GM23338 (cell line): ENCODE measurements at regions not wholly inside any gene's neighbourhood (a gene's known extent, or its start where the extent isn't known, plus 50 kb on each side); places are given as distances from the start of the nearest gene placed in this dataset.
A peak's percentile ranks its signal among the peaks of the same experiment; 100 is the strongest.

Experiments
- ATAC-seq: fragments of 200-7000 bp; cut with Tn5 transposase; 3 replicates; pipeline ENCODE4 v1.9.1; 2020
- DNase-seq: peaks from one replicate; pipeline ENCODE4 v3.0.0-alpha.2; 2015; ENCODE audit warnings: low spot score
- H2AFZ ChIP-seq: fragments of 200-600 bp; sonication (generic); 2 replicates; pipeline ENCODE4 v1.8.0; 2016; ENCODE audit warnings: antibody characterized with exemption, mild to moderate bottlenecking, moderate library complexity
- H3F3A ChIP-seq: fragments of 200-600 bp; sonication (generic); replicated peaks from 2 replicates; pipeline ENCODE4 v1.8.0; 2017; ENCODE audit warnings: antibody characterized with exemption, mixed run types, low read depth
- H3K27ac ChIP-seq: fragments of 200-600 bp; sonication (generic); 2 replicates; pipeline ENCODE4 v1.6.1; 2016; ENCODE audit warnings: low read depth
- H3K27me3 ChIP-seq: fragments of 200-600 bp; sonication (generic); 2 replicates; pipeline ENCODE4 v1.8.0; 2016; ENCODE audit warnings: mild to moderate bottlenecking, mixed run types, moderate library complexity; ENCODE audit not compliant: insufficient read depth
- H3K36me3 ChIP-seq: fragments of 200-600 bp; sonication (generic); 2 replicates; pipeline ENCODE4 v1.8.0; 2016; ENCODE audit warnings: mild to moderate bottlenecking; ENCODE audit not compliant: insufficient read depth
- H3K4me1 ChIP-seq: fragments of 200-600 bp; sonication (generic); 2 replicates; pipeline ENCODE4 v1.8.0; 2016; ENCODE audit warnings: mild to moderate bottlenecking, moderate library complexity; ENCODE audit not compliant: insufficient read depth
- H3K4me2 ChIP-seq: fragments of 200-600 bp; sonication (generic); 2 replicates; pipeline ENCODE4 v1.7.1; 2017; ENCODE audit warnings: mixed run types
- H3K4me3 ChIP-seq: fragments of 200-600 bp; sonication (generic); 2 replicates; pipeline ENCODE4 v1.6.1; 2016; ENCODE audit warnings: mixed run types
- H3K79me2 ChIP-seq: fragments of 200-600 bp; sonication (generic); replicated peaks from 2 replicates; pipeline ENCODE4 v1.8.0; 2017; ENCODE audit warnings: mild to moderate bottlenecking; ENCODE audit not compliant: insufficient read depth
- H3K9me2 ChIP-seq: fragments of 200-600 bp; sonication (generic); 2 replicates; pipeline ENCODE4 v1.8.0; 2017; ENCODE audit not compliant: insufficient read depth
- H4K20me1 ChIP-seq: fragments of 200-600 bp; sonication (generic); replicated peaks from 2 replicates; pipeline ENCODE4 v1.8.0; 2017; ENCODE audit warnings: mild to moderate bottlenecking; ENCODE audit not compliant: insufficient read depth
- H3K27ac Mint-ChIP-seq: 2 replicates; pipeline ENCODE4 v1.8.0; 2020; ENCODE audit warnings: inconsistent platforms, mild to moderate bottlenecking, moderate library complexity, mixed read lengths
- H3K27me3 Mint-ChIP-seq: 3 replicates; pipeline ENCODE4 v1.8.0; 2022; ENCODE audit warnings: low read depth, mild to moderate bottlenecking, moderate library complexity, mixed read lengths, inconsistent platforms; ENCODE audit not compliant: insufficient read depth, poor library complexity
- H3K36me3 Mint-ChIP-seq: 3 replicates; pipeline ENCODE4 v1.8.0; 2021; ENCODE audit warnings: low read depth, mild to moderate bottlenecking, inconsistent platforms, moderate library complexity, mixed read lengths
- H3K4me1 Mint-ChIP-seq: 3 replicates; pipeline ENCODE4 v1.8.0; 2020; ENCODE audit warnings: mild to moderate bottlenecking, inconsistent platforms, mixed read lengths
- H3K4me3 Mint-ChIP-seq: 3 replicates; pipeline ENCODE4 v1.8.0; 2021; ENCODE audit warnings: moderate library complexity, mild to moderate bottlenecking, inconsistent platforms, mixed read lengths
- H3K9me3 Mint-ChIP-seq: 3 replicates; pipeline ENCODE4 v1.8.0; 2020; ENCODE audit warnings: moderate library complexity, mild to moderate bottlenecking, inconsistent platforms, mixed read lengths
- CREB1 ChIP-seq: fragments of 250-450 bp; sonication (Bioruptor Pico); IDR thresholded peaks from 2 replicates; pipeline ENCODE4 v1.5.0; 2020; ENCODE audit warnings: low read depth, mild to moderate bottlenecking, moderate library complexity
- NANOG ChIP-seq: IDR thresholded peaks from 2 replicates; pipeline ENCODE4 v1.6.1; 2016; ENCODE audit warnings: antibody characterized with exemption, borderline replicate concordance
- STAT1 ChIP-seq: IDR thresholded peaks from one replicate; pipeline ENCODE4 v1.6.1; 2016; ENCODE audit warnings: antibody characterized with exemption; ENCODE audit not compliant: unreplicated experiment
- ZNF114 ChIP-seq: fragments of 250-450 bp; sonication (Bioruptor Pico); IDR thresholded peaks from 2 replicates; pipeline ENCODE4 v1.5.0; 2020; ENCODE audit warnings: mild to moderate bottlenecking, moderate library complexity
- TF ChIP-seq, protein P1 (sequence below): IDR thresholded peaks from 2 replicates; pipeline ENCODE4 v1.6.1; 2016; ENCODE audit warnings: antibody characterized with exemption
- TF ChIP-seq, protein P2 (sequence below): IDR thresholded peaks from one replicate; pipeline ENCODE4 v1.6.1; 2018; ENCODE audit warnings: antibody characterized with exemption; ENCODE audit not compliant: unreplicated experiment
- TF ChIP-seq, protein P3 (sequence below): fragments of 250-450 bp; sonication (Bioruptor Pico); IDR thresholded peaks from 2 replicates; pipeline ENCODE4 v1.5.0; 2020; ENCODE audit warnings: mild to moderate bottlenecking, moderate library complexity
- TF ChIP-seq, protein P4 (sequence below), 2 experiments: fragments of 200-600 bp in 1 of 2; sonication (generic) in 1 of 2; conservative IDR thresholded peaks; 2 replicates each; pipeline versions ENCODE4 v1.5.1 to v1.6.1; 2016 to 2017; ENCODE audit warnings: antibody characterized with exemption in 2 of 2, low read depth in 2 of 2, mild to moderate bottlenecking in 2 of 2, moderate library complexity in 1 of 2

DNA sequence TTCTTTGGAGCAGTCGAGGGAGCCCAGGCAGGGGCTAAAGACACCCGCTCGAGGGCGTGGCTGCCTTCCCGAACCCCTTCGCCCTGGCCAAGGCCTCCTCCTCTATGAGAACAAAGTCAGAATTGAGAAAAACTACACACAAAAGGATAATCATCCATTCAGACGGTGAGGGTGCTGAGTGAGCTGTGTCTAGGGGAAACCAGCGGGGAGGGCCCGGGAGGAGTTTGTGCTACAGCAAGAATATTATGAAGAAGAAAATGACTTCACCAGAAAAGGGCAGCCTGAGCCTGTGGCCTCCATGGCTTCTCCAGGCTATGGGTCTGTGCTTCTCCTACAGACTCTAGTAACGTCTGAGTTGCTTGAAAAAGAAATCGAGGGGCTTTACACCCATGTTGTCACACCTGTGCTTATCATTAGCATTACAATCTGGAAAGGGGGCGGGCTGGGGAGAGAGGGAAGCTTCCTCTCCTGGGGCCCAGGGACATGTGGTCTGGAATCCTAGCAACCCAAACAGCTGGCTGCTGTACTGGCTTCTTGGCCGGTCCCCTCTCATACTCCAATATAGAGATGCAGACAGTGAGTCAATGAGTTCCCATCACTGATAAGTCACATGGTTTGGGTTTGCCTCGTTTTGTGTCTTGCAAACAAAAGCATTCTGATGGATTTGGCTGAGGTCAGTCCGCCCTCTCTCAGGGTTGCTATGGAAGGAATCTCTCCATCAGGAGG, 52.0 kb upstream of the ARL4C start:
- DNase-seq (peak; percentile 84), ATAC-seq (peak; percentile 59)
- Mint-ChIP-seq H3K9me3 (peaks cover 3% of the 10 kb centered on the region), H3K27ac (peak overlapping the region; percentile 73; the same call in 1 of the 2 replicates), H3K4me3 (no peak overlapping the region; the same call in 2 of the 3 replicates), H3K36me3 (no peaks in the 10 kb centered on the region), H3K4me1 (peaks cover 55% of the 10 kb centered on the region), H3K27me3 (peaks cover 6% of the 10 kb centered on the region)
- Histone ChIP-seq H3K4me3 (no peak overlapping the region), H3K36me3 (no peaks in the 10 kb centered on the region), H3K27ac (peak overlapping the region; percentile 72; the same call in 1 of the 2 replicates), H3K9me2 (peaks cover under 1% of the 10 kb centered on the region; the same call in 1 of the 2 replicates), H4K20me1 (no peaks in the 10 kb centered on the region), H2AFZ (peak overlapping the region; percentile 40; the same call in 1 of the 2 replicates), H3K4me1 (peaks cover 37% of the 10 kb centered on the region), H3K27me3 (no peaks in the 10 kb centered on the region), H3K4me2 (peak overlapping the region; percentile 70), H3K79me2 (no peaks in the 10 kb centered on the region), H3F3A (no peaks in the 10 kb centered on the region; the same call in 1 of the 2 replicates)
- TF ChIP-seq NANOG = no peak
- TF ChIP-seq, protein P1, sequence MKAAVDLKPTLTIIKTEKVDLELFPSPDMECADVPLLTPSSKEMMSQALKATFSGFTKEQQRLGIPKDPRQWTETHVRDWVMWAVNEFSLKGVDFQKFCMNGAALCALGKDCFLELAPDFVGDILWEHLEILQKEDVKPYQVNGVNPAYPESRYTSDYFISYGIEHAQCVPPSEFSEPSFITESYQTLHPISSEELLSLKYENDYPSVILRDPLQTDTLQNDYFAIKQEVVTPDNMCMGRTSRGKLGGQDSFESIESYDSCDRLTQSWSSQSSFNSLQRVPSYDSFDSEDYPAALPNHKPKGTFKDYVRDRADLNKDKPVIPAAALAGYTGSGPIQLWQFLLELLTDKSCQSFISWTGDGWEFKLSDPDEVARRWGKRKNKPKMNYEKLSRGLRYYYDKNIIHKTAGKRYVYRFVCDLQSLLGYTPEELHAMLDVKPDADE = no peak
- TF ChIP-seq, protein P2, sequence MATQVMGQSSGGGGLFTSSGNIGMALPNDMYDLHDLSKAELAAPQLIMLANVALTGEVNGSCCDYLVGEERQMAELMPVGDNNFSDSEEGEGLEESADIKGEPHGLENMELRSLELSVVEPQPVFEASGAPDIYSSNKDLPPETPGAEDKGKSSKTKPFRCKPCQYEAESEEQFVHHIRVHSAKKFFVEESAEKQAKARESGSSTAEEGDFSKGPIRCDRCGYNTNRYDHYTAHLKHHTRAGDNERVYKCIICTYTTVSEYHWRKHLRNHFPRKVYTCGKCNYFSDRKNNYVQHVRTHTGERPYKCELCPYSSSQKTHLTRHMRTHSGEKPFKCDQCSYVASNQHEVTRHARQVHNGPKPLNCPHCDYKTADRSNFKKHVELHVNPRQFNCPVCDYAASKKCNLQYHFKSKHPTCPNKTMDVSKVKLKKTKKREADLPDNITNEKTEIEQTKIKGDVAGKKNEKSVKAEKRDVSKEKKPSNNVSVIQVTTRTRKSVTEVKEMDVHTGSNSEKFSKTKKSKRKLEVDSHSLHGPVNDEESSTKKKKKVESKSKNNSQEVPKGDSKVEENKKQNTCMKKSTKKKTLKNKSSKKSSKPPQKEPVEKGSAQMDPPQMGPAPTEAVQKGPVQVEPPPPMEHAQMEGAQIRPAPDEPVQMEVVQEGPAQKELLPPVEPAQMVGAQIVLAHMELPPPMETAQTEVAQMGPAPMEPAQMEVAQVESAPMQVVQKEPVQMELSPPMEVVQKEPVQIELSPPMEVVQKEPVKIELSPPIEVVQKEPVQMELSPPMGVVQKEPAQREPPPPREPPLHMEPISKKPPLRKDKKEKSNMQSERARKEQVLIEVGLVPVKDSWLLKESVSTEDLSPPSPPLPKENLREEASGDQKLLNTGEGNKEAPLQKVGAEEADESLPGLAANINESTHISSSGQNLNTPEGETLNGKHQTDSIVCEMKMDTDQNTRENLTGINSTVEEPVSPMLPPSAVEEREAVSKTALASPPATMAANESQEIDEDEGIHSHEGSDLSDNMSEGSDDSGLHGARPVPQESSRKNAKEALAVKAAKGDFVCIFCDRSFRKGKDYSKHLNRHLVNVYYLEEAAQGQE = no peak
- TF ChIP-seq CREB1 (CRISPR knock-in tag) = no peak
- no peak for TF ChIP-seq ZNF114 (CRISPR knock-in tag)
- TF ChIP-seq, protein P3, sequence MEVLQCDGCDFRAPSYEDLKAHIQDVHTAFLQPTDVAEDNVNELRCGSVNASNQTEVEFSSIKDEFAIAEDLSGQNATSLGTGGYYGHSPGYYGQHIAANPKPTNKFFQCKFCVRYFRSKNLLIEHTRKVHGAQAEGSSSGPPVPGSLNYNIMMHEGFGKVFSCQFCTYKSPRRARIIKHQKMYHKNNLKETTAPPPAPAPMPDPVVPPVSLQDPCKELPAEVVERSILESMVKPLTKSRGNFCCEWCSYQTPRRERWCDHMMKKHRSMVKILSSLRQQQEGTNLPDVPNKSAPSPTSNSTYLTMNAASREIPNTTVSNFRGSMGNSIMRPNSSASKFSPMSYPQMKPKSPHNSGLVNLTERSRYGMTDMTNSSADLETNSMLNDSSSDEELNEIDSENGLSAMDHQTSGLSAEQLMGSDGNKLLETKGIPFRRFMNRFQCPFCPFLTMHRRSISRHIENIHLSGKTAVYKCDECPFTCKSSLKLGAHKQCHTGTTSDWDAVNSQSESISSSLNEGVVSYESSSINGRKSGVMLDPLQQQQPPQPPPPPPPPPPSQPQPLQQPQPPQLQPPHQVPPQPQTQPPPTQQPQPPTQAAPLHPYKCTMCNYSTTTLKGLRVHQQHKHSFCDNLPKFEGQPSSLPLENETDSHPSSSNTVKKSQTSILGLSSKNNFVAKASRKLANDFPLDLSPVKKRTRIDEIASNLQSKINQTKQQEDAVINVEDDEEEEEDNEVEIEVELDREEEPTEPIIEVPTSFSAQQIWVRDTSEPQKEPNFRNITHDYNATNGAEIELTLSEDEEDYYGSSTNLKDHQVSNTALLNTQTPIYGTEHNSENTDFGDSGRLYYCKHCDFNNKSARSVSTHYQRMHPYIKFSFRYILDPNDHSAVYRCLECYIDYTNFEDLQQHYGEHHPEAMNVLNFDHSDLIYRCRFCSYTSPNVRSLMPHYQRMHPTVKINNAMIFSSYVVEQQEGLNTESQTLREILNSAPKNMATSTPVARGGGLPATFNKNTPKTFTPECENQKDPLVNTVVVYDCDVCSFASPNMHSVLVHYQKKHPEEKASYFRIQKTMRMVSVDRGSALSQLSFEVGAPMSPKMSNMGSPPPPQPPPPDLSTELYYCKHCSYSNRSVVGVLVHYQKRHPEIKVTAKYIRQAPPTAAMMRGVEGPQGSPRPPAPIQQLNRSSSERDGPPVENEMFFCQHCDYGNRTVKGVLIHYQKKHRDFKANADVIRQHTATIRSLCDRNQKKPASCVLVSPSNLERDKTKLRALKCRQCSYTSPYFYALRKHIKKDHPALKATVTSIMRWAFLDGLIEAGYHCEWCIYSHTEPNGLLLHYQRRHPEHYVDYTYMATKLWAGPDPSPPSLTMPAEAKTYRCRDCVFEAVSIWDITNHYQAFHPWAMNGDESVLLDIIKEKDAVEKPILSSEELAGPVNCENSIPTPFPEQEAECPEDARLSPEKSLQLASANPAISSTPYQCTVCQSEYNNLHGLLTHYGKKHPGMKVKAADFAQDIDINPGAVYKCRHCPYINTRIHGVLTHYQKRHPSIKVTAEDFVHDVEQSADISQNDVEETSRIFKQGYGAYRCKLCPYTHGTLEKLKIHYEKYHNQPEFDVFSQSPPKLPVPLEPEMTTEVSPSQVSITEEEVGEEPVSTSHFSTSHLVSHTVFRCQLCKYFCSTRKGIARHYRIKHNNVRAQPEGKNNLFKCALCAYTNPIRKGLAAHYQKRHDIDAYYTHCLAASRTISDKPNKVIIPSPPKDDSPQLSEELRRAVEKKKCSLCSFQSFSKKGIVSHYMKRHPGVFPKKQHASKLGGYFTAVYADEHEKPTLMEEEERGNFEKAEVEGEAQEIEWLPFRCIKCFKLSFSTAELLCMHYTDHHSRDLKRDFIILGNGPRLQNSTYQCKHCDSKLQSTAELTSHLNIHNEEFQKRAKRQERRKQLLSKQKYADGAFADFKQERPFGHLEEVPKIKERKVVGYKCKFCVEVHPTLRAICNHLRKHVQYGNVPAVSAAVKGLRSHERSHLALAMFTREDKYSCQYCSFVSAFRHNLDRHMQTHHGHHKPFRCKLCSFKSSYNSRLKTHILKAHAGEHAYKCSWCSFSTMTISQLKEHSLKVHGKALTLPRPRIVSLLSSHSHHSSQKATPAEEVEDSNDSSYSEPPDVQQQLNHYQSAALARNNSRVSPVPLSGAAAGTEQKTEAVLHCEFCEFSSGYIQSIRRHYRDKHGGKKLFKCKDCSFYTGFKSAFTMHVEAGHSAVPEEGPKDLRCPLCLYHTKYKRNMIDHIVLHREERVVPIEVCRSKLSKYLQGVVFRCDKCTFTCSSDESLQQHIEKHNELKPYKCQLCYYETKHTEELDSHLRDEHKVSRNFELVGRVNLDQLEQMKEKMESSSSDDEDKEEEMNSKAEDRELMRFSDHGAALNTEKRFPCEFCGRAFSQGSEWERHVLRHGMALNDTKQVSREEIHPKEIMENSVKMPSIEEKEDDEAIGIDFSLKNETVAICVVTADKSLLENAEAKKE = no peak
- TF ChIP-seq STAT1 = no peak
- TF ChIP-seq, protein P4, sequence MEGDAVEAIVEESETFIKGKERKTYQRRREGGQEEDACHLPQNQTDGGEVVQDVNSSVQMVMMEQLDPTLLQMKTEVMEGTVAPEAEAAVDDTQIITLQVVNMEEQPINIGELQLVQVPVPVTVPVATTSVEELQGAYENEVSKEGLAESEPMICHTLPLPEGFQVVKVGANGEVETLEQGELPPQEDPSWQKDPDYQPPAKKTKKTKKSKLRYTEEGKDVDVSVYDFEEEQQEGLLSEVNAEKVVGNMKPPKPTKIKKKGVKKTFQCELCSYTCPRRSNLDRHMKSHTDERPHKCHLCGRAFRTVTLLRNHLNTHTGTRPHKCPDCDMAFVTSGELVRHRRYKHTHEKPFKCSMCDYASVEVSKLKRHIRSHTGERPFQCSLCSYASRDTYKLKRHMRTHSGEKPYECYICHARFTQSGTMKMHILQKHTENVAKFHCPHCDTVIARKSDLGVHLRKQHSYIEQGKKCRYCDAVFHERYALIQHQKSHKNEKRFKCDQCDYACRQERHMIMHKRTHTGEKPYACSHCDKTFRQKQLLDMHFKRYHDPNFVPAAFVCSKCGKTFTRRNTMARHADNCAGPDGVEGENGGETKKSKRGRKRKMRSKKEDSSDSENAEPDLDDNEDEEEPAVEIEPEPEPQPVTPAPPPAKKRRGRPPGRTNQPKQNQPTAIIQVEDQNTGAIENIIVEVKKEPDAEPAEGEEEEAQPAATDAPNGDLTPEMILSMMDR (conservative IDR thresholded peaks at IDR 0.05; ENCODE audit: low read depth in 2 of 2) = no peak
